Breast epithelium (tissue), 4 donors: ENCODE measurements at regions not wholly inside any gene's neighbourhood (a gene's known extent, or its start where the extent isn't known, plus 50 kb on each side); places are given as distances from the start of the nearest gene placed in this dataset.

Source experiments
- DNase-seq, 2 donors: peaks; one replicate each; pipeline ENCODE4 v3.0.0-alpha.2; 2019; ENCODE audit warnings: low spot score in 2 of 2
- H3K27ac ChIP-seq, 2 donors: fragments of 200-600 bp; sonication (generic) in 1 of 2; one replicate each; pipeline ENCODE4 v1.5.1; 2016 to 2019; ENCODE audit warnings: mild to moderate bottlenecking in 1 of 2
- H3K27me3 ChIP-seq, 2 donors: fragments of 200-600 bp; sonication (generic) in 1 of 2; one replicate each; pipeline versions ENCODE4 v1.5.1 to v1.6.0; 2017 to 2019; ENCODE audit warnings: control low read depth in 1 of 2, mild to moderate bottlenecking in 1 of 2
- H3K36me3 ChIP-seq: fragments of 200-600 bp; one replicate; pipeline ENCODE4 v1.5.1; 2019
- H3K4me1 ChIP-seq, 2 donors: fragments of 200-600 bp; sonication (generic); one replicate each; pipeline ENCODE4 v1.5.1; 2016 to 2019; ENCODE audit warnings: control low read depth in 1 of 2
- H3K4me3 ChIP-seq, 3 donors: fragments of 200-600 bp; sonication (generic); 1 replicate in 2 of 3; 2 replicates in 1 of 3; pipeline ENCODE4 v1.5.1; 2016 to 2019; ENCODE audit warnings: mild to moderate bottlenecking in 3 of 3, moderate library complexity in 2 of 3
- H3K9me3 ChIP-seq, 2 donors: fragments of 200-600 bp; sonication (generic) in 1 of 2; one replicate each; pipeline ENCODE4 v1.5.1; 2016 to 2019; ENCODE audit warnings: control low read depth in 1 of 2
- CTCF ChIP-seq, 3 donors: fragments of 450-650 bp; IDR thresholded peaks; one replicate each; pipeline ENCODE4 v1.5.1; 2016 to 2017; ENCODE audit warnings: antibody characterized with exemption in 3 of 3, mild to moderate bottlenecking in 3 of 3, moderate library complexity in 3 of 3
- POLR2A ChIP-seq: fragments of 450-650 bp; IDR thresholded peaks from one replicate; pipeline ENCODE4 v1.6.1; 2016; ENCODE audit warnings: antibody characterized with exemption, mild to moderate bottlenecking, moderate library complexity
- POLR2AphosphoS5 ChIP-seq, 3 donors: sonication (generic); formaldehyde crosslinking; IDR thresholded peaks; one replicate each; pipeline ENCODE4 v1.6.1; 2017; ENCODE audit warnings: antibody characterized with exemption in 3 of 3
- intact Hi-C: fragments of 100-400 bp; cut with DNase I; formaldehyde crosslinking; loops from one replicate; pipeline ENCODE4 v1.15.1; 2023; ENCODE audit warnings: low total_unique reads

- H3K9me3 ChIP-seq, result no peaks in the 10 kb centered on the region
- intact Hi-C loops, result no loop called here
- H3K27me3 ChIP-seq, result no peaks in the 10 kb centered on the region
- TF ChIP-seq POLR2AphosphoS5 (IDR thresholded peaks at IDR 0.05) (no peak), CTCF (IDR thresholded peaks at IDR 0.05) (no peak), POLR2A (no peak)
- no peak for DNase-seq
- no peaks in the 10 kb centered on the region for H3K4me1 ChIP-seq
- no peaks in the 10 kb centered on the region for H3K36me3 ChIP-seq
- H3K4me3 ChIP-seq, result no peak overlapping the region
- no peak overlapping the region for H3K27ac ChIP-seq
These were observed 326.1 kb downstream of the FSCB start for GRCh38 chr14:44180975-44181374.

GRCh38 chr14:44170556-44170955 lies 336.5 kb downstream of the FSCB start:
- Histone ChIP-seq H3K27ac (no peak overlapping the region), H3K4me1 (no peaks in the 10 kb centered on the region), H3K27me3 (no peaks in the 10 kb centered on the region), H3K9me3 (peaks cover 0 to 11% of the 10 kb centered on the region in 2 donors), H3K36me3 (no peaks in the 10 kb centered on the region), H3K4me3 (no peak overlapping the region)
- TF ChIP-seq POLR2A (no peak), POLR2AphosphoS5 (IDR thresholded peaks at IDR 0.05) (no peak), CTCF (IDR thresholded peaks at IDR 0.05) (no peak)
- intact Hi-C loops, result no loop called here
- no peak for DNase-seq

GRCh38 chr14:44170101-44170500 lies 337.0 kb downstream of the FSCB start:
- H3K4me1 ChIP-seq, result no peaks in the 10 kb centered on the region
- intact Hi-C loops, result no loop called here
- DNase-seq, result no peak

GRCh38 chr14:44168566-44168965 lies 338.5 kb downstream of the FSCB start:
- Histone ChIP-seq H3K27ac (no peak overlapping the region), H3K4me3 (no peak overlapping the region), H3K4me1 (no peaks in the 10 kb centered on the region), H3K9me3 (peaks cover 0 to 1% of the 10 kb centered on the region in 2 donors), H3K36me3 (no peaks in the 10 kb centered on the region), H3K27me3 (no peaks in the 10 kb centered on the region)
- intact Hi-C loops, result no loop called here
- TF ChIP-seq CTCF (IDR thresholded peaks at IDR 0.05) (no peak), POLR2AphosphoS5 (IDR thresholded peaks at IDR 0.05) (no peak), POLR2A (no peak)
- no peak for DNase-seq

More at GRCh38 chr14:44170101-44170500, 337.0 kb downstream of the FSCB start:
- Histone ChIP-seq H3K36me3 (no peaks in the 10 kb centered on the region), H3K4me3 (no peak overlapping the region), H3K27ac (no peak overlapping the region), H3K9me3 (peaks cover 0 to 11% of the 10 kb centered on the region in 2 donors), H3K27me3 (no peaks in the 10 kb centered on the region)
- no peak for TF ChIP-seq CTCF (IDR thresholded peaks at IDR 0.05)
- no peak for TF ChIP-seq POLR2AphosphoS5 (IDR thresholded peaks at IDR 0.05)
- no peak for TF ChIP-seq POLR2A

- Histone ChIP-seq H3K27ac (no peak overlapping the region), H3K27me3 (no peaks in the 10 kb centered on the region), H3K9me3 (no peaks in the 10 kb centered on the region), H3K36me3 (no peaks in the 10 kb centered on the region), H3K4me1 (no peaks in the 10 kb centered on the region), H3K4me3 (no peak overlapping the region)
- no peak for DNase-seq
- intact Hi-C loops, result no loop called here
- TF ChIP-seq POLR2AphosphoS5 (IDR thresholded peaks at IDR 0.05) (no peak), POLR2A (no peak), CTCF (IDR thresholded peaks at IDR 0.05) (no peak)
These were observed 340.5 kb downstream of the FSCB start for GRCh38 chr14:44166611-44167010.
